T-helper 2 cell treated with Interferon-gamma antibody and Interleukin-4, amounts not matched to agents 100 ng/mL and 5 ng/mL, for 36 hours (primary cell): ENCODE measurements at regions not wholly inside any gene's neighbourhood (a gene's known extent, or its start where the extent isn't known, plus 50 kb on each side); places are given as distances from the start of the nearest gene placed in this dataset.

Experiments
- intact Hi-C: fragments of 100-400 bp; cut with micrococcal nuclease; formaldehyde crosslinking; loops from one replicate; pipeline ENCODE4 v1.15.1; 2023

DNA sequence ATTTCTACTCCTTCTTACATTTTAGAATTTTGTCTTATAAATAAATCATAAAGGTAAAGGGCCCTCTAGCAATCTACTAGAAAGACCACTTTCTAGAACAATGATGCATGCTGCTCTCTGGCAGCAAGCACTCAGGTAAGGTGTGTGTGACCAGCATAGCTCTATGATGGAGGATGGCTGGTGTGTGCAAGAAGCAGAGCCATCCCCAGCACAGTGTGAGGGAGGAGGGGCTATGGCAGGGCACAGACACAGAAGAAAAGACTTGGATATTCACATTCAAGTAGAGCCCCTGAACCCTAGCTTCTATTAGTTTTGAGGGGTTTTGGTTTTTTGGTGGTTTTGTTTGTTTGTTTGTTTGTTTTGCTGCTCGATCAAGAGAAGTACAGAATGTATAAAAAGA is 277.1 kb upstream of the CCDC54 start:
- intact Hi-C loops = no loop called here

DNA sequence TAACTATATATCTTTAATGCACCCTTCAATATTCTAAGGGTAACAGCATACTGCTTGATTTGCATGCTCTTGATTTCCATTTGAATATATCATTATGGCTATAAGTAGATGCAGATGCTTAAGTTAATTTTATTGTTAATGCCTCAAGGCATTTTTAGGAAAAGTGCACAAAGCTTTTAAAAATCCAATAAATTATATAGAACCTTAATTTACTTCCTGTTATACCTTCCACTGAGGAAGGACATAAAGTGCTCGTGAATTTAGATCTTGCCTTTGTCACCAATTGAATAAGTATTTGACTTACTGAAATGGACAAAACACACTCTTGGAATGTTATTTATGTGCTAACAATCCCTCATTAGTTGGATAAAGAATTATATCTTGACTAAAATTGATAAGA is 276.7 kb upstream of the CCDC54 start:
- intact Hi-C loops = no loop called here

DNA sequence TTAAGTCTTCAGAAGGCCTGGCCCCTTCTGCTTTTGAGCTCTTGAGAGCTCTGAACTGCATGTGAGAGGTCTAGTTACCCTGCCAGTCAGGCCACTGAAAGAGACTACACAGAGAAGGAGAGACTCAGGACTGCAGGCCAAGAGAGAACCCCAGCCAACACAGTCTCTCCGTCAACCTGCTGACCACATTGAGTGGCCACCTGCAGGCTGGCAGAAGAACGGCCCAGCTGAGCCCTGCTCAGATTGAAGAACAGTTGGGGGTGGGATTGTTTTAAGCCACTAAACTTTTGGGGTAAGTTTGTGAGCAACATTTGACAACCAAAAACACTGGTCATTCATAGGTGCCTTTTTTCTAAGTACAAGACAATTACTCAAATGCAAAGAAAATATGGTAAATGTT is 273.5 kb upstream of the CCDC54 start:
- intact Hi-C loops = no loop called here

DNA sequence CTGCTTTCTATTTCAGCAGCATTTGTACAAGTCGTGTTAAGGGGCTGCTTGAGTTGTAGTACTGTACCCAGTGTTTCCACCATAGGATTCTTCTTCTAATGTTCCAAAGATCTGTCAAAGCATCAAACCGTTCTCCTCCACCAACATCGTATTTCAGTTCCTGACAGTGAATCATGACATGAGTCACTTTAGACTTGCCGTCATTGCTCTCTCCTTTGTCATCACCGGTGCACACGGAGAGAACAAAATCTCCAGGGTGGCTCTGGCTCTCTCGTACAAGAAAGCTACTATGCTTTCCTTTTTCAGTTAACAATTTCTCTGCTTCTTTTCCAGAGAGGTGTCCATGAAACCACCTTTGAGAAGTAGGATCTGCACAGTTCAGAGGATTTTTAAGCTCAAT is 270.9 kb upstream of the CCDC54 start:
- intact Hi-C loops = no loop called here

DNA sequence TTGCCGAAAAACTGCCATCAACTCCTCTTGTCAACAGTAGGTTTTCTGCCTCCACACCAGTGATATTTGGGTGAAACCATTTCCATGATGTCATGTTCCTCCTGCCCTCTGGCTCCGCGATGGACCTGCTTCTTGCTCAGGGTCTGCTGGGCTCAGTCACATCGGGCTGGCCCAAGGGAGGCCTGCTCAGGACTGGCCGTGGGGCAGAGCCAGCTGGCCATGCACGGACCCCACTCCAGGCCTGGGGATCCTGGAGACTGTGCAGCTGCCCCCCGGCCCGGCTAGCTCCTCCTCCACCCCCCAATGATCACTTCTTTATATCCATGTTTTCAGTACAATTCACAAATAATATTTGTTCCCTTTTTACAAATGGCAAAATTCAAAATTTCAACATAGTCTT is 270.3 kb upstream of the CCDC54 start:
- intact Hi-C loops = no loop called here

DNA sequence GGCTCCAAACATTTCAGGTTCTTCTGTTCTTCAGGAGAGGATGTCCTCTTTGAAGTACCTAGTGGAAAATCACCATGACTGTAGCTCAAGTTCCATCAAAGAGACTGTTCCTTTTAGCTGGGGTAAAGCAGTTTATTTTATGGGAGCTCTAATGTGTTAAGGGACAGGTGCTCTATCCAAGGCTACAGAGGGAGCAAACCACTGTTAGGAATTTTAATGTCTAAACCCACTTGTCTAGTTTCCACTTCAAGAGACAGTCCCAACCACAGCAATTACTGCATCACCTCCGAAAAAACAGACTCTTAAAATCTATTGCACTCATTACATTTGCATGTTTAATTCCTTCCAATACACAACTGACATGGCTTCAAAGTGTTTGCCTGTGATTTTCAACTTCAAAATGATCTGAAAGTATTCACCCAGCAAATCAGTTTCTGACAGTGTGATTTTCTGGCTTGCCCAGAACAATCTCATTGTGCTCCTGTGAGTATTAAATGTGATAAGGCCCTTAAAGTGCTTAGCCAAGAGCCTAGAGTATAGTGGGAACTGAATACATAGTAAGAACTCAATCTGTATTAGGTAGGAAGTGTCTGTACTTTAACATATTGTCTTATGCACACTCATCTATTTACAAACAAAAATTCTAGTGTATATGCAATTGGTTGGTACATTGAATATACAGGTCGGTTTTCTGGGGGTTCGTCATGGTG is 266.5 kb upstream of the CCDC54 start:
- intact Hi-C loops = no loop called here

DNA sequence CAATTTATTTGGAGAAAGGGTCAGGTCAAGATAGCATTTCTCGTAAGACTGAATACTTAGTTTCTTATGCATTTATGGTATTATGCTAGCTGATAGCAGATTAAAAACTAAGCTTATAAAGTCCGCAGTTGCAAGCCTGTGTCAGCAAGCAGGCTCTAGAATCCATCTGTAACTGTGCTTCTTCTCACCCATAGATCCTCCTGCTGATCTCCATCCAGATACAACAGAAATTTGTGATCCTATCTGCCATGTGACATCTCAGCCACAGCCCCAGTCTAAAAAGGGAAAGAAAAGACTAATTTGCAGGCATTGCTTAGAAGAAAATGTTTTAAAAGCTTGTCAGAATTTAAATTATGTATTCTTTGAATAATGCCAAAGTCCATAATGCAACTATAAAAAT is 265.4 kb upstream of the CCDC54 start:
- intact Hi-C loops = no loop called here

DNA sequence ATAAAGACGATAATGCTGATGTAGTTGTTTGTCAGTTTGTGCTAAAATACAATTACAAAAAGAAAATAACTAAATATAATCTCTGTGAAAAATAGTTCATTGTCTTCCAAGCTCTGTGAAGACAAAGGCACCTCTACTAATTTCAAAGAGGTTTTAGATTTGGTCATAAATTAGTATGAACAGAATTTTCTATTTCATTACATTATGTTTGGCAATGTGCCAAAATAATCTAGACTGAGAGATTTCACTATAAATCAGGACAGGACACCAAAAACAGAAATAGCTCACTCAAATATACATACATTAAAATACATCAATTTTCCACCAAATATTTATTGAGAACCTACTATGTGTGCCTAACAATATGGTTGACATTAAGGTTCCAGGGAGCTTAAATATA is 264.9 kb upstream of the CCDC54 start:
- intact Hi-C loops = no loop called here

DNA sequence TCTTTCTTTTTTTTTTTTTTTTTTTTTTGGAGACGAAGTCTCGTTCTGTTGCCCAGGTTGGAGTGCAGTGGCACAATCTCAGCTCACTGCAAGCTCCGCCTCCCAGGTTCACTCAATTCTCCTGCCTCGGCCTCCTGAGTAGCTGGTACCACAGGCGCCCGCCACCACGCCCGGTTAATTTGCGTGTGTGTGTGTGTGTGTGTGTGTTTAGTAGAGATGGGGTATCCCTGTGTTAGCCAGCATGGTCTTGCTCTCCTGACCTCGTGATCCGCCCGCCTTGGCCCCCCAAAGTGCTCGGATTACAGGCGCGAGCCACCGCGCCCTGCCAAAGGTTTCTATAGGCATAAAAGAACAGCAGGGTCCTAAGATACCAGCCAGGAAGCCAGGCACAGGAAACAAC is 261.0 kb upstream of the CCDC54 start:
- intact Hi-C loops = no loop called here

DNA sequence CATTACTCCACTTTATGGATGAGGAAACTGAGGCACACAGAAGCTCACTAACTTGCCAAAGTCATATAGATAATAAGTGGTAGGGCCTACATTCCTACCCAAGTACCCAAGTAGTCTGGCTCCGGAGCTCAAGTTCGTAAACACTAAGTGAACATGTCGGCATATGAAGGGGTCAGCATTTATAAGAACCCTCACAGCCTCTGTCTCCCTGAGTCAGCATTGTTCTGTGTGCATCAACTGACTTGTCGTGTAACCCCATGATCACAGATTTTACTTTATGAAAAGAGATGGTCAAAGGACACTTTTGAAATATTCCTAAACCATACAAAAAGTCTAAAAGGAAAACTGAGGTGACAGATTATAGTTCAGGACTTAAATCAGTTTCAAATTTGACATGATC is 260.1 kb upstream of the CCDC54 start:
- intact Hi-C loops = no loop called here

DNA sequence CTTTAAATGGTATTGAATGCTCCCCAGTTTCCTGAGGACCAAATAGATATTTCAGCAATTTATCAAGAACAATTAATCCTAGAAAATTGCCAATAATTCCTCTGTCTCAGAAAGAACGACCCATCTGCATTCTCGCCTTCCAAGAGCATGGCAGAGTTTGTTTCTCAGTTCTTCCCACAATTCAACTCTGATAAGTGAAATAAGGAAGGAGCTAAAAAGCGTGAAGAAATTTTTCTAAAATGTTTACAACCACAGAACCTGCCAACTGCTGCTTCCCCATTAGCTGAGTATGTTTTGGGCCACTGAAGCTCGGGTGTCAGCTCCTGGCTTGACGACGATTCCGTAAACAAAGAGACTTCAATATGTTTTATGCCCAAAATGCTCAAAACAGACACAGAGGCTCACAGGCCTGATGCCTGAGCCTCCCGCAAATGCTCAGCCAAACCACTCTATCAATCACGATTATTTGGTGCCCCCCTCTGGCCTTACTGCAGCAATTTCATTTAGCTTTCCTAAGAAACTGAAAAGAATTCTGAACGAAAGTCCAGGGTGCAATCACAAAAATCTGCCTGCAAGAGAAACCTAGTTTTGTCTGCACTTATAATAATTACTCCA is 259.2 kb upstream of the CCDC54 start:
- intact Hi-C loops = no loop called here

DNA sequence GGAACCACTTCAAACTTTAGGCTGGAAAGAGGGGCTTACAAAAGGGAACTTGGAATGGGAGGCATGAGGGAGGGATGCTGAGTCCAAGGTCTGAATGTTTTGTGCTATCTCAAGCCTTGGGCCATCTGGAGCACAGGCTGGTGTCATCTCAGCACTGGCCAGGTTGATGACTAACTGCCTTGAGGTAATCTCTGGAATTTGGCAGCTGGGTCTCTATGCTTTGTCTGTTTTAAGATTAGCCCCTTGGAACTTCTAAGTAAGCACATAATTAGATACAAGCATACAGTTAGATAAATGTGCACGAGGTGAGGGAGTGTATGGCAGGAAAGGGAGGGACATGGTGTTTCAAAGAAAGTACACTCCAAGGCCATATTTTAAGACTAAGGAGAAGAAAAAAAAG is 252.4 kb upstream of the CCDC54 start:
- intact Hi-C loops = no loop called here

DNA sequence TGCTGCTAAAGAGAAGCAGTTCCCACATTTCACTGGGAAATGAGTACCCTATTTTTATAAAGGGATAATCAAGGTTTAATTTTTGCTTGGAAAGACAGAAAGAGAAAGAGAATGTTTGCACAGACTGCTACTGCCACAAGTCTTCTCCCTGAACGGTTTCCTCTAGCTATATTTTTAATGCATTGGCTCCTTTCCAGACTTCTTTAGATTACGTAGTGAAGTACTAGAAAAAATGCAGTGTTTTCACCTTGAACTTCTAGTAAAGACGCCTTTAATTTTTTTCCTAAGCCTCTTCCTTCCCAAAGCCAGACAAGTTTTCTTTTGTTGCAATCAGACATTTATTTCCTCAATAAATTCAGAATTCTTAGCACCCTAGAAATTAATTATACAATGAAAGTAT is 248.3 kb upstream of the CCDC54 start:
- intact Hi-C loops = no loop called here

DNA sequence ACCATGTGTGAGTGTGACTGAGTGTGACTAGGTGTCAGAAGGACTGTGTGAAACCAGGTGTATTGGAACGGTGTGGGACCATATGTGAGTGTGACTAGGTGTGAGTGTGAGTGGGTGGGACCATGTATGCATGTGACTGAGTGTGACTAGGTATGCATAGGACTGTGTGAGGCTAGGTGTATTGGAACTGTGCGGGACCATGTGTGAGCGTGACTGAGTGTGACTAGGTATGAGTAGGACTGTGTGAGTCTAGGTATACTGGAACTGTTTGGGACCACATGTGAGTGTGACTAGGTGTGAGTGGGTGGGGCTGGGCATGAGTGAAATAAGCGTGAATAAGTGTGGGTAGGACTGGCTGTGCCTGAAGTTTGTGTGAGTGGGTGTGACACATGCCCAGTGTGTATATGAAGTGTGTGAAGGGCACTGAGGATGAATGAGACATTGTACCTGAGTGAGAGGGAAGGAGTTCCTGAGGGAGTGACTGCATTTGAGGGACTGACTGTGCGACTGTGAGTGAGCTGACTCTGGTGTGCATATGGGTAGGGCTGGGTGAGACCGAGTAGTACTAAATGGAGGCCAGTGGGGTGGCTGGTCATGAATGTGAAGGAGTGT is 247.0 kb upstream of the CCDC54 start:
- intact Hi-C loops = no loop called here

DNA sequence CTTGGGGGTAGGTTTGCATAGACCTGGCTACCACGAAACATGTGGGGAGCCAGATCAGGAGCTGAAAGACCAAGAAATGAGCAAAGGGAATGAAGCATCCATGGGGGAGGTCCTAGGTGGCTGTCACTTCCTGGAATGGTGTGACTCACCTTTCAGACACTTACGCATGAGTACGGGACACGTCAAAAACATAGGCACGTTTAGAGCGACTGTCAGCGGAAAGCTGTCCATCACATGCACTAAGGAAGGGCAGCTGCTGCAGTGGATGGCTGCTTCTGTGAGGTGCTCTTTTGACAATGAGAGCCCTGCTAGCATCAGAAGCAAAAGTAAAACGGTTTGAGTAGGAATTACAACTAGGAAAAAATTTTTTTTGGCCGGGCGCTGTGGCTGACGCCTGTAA is 244.6 kb upstream of the CCDC54 start:
- intact Hi-C loops = no loop called here

DNA sequence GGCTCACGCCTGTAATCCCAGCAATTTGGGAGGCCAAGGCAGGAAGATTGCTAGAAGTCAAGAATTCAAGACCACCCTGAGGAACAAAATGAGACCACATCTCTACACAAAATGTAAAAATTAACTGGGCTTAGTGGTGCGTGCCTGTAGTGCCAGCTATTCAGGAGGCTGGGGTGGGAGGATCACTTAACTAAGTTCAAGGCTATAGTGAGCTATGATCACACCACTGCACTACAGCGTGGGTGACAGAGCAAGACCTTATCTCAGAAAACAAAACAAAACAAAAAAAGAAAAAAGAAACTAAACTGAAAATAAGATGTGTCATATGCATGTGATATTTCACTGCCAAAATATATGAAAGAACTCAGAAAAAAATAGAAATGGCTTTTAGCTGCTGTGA is 243.3 kb upstream of the CCDC54 start:
- intact Hi-C loops = no loop called here

DNA sequence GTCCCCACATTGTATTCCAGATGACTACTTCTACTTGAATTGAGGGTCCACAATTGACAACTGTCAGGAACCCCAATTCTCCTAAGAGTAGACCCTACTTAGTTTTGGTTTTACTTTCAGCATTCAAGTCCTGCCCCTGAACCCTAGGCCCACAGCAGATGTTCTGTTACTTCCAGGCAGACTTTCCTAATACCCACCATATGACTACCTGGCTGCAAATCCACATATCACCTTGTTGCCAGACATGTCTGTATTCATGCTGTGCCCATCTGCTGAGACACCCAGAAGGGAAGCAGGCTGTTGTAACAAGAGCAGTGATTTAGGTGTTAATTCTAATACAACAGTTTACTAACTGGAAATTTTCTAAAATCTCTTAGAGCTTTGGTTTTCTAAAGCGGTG is 235.1 kb upstream of the CCDC54 start:
- intact Hi-C loops = no loop called here

DNA sequence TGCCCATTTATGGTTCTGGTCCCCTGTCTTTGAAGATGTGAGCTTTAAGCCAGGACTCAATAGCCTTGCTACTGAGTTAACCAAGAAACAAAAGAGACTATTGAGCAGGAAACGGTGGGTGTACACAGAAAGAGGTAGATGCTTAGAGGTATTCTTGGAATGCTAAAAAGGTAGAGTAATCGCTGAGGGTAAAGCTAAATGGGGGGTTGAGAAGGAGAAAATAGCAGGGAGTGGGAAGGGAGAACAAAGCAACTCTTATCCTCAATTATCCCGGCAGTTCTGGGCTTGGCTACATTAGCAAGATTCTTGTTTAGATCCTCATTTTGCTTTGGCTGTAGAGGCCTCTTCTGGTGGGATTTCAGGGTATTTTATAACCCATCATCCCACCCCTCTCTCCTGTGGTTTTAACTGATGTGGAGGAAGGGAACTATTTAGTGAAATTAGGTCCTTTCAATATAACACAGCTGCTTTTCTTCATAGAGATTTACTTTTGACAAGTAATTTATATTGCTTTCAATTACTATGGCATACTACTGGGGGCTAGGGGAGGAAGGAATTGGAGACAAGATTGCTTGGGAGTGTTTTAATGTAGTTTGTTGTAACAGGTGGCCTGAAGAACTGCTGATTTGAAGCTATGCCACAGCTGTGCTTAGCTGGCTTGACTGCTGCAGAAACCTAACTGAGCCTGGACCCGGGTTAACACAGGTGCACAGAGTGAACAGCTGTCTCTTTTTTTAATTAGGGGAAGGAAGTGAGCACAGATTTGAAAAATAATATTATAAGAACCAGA is 234.3 kb upstream of the CCDC54 start:
- intact Hi-C loops = no loop called here

DNA sequence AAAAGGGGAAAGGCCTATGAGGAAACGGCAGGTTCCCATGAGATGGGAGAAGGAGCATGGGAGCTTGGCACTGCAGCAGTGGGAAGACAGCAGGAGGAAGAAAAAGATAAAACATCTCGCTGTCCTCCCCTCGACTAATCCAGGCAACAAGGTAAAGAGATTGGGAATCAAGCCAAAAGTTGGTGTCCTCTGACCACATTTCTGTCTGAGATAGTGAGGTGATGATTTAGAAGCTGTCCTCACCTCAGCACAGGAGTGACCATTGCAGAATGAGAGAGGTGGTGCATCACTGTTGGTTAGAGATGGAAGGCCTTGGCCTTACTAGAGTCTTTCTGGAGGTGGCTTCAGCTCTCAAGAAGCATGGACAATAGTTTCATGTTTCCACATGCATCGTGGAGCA is 226.6 kb upstream of the CCDC54 start:
- intact Hi-C loops = no loop called here

DNA sequence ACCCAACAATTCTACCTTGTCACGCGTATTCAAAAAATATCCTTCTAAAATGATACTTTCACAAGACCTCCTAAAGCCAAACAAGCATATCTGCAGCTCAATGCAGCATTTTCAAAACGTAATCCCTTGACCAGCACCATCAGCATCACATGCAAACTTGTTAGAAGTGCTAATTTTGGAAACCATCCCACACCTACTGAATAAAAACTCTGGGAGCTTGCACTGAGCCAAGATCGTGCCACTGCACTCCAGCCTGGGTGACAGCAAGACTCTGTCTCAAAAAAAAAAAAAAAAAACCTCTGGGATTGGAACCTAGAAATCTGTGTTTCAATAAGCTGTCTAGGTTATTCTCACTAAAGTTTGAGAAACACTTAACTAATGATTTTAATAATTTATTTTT is 223.3 kb upstream of the CCDC54 start:
- intact Hi-C loops = no loop called here

DNA sequence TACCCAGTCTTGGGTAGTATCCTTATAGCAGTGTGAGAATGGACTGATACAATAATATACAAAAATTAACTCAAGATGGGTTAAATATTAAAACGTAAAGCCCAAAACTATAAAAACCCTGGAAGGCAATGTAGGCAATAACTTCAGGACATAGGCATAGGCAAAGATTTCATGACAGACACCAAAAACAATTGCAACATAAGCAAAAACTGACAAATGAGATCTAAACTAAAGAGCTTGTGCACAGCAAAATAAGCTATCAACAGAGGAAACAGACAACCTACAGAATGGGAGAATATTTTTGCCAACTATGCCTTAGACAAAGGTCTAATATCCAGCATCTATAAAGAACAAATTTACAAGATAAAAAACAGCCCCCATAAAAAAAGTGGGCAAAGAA is 204.8 kb upstream of the CCDC54 start:
- intact Hi-C loops = no loop called here

DNA sequence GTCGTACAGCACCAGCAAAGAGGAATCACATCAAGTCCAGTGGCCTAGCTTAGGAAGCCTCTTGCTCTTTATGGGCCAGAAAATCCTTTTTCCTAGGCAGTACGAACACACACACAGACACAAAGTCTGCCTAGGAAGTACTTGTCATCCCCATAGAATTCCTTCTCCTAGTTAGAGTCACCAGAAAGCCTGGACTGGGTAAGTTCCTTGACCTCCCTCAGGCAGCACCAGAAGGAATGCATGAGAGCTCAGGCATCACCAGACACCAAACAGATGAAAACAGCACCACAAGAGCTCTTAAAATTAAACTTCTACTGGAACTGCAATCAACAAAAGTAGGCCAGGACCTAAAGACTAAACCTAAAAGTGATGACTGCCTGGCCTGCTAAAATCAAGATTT is 192.9 kb upstream of the CCDC54 start:
- intact Hi-C loops = no loop called here
